SK-N-MC (cell line): ENCODE measurements at regions not wholly inside any gene's neighbourhood (a gene's known extent, or its start where the extent isn't known, plus 50 kb on each side); places are given as distances from the start of the nearest gene placed in this dataset.

Source experiments
- EZH2 ChIP-seq: fragments of 200-600 bp; sonication (generic); IDR thresholded peaks from one replicate; pipeline ENCODE4 v1.6.1; 2017; ENCODE audit warnings: antibody characterized with exemption
- FOXP2 ChIP-seq: optimal IDR thresholded peaks from 2 replicates; pipeline ENCODE3; 2011; ENCODE audit warnings: mild to moderate bottlenecking, moderate library complexity; ENCODE audit not compliant: insufficient read depth; ENCODE audit errors: extremely low read length, control extremely low read depth
- POLR2AphosphoS5 ChIP-seq: IDR thresholded peaks from 2 replicates; pipeline ENCODE4 v1.6.1; 2012; ENCODE audit warnings: mild to moderate bottlenecking, low read depth, low read length, borderline replicate concordance

GRCh38 chr7:115429918-115430317 is 508.0 kb downstream of the MDFIC start:
- TF ChIP-seq EZH2 (no peak), POLR2AphosphoS5 (no peak), FOXP2 (no peak)
